Retinal pigment epithelial cell (primary cell): ENCODE measurements at regions not wholly inside any gene's neighbourhood (a gene's known extent, or its start where the extent isn't known, plus 50 kb on each side); places are given as distances from the start of the nearest gene placed in this dataset.

ENCODE experiments used
- DNase-seq: peaks from one replicate; pipeline ENCODE4 v3.0.0-alpha.2; 2010; ENCODE audit warnings: low read depth
- H3K4me3 ChIP-seq: 2 replicates; pipeline ENCODE4 v1.5.1; 2011; ENCODE audit warnings: mild to moderate bottlenecking, low read length, control low read depth, moderate library complexity
- CTCF ChIP-seq: conservative IDR thresholded peaks from 2 replicates; pipeline ENCODE4 v1.5.1; 2011; ENCODE audit warnings: low read depth, low read length, control low read depth, inconsistent platforms

DNA sequence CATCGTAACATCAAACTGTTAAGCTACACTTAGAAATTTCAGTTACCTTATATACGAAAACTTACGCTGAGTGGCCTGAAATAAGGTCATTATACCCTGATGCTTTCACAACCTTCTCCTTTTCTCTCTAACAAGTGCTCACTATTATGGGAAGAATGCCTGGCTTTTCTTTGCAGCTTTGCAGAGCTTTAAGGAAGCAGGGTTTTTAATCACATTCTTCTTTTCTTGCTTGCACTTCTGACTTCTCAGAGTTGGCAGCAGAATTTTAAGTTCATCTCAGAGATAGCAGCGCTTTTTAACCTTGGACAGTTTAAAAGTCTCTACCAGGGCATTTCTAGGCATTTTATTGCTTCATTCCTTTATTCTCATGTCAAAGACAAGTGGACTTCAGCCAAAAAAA lies 285.1 kb downstream of the SPRY2 start:
- no peak for TF ChIP-seq CTCF
- DNase-seq: peak; percentile 44
- H3K4me3 ChIP-seq: no peak overlapping the region

GRCh38 chr13:80054806-80055205 lies 286.1 kb downstream of the SPRY2 start:
- DNase-seq: no peak
- no peak for TF ChIP-seq CTCF
- H3K4me3 ChIP-seq: no peak overlapping the region

DNA sequence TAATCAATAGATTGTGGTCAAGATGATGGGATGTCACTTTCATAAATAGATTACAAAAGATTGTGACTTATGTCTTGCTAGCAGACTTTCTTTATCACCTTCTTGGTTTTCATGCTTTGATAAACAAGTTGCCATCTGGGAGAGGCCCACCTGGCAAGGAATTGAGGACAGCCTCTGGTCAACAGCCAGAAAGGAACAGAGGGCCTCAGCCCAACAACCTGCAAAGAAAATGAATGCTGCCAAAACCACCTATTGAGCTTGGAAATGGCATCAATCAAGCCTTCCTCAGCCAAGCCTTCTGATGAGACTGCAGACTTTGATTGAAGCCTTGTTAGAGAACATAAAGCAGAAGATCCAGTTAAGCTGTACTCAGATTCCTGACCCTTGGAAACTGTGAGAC lies 288.6 kb downstream of the SPRY2 start:
- no peak overlapping the region for H3K4me3 ChIP-seq
- DNase-seq: no peak
- no peak for TF ChIP-seq CTCF

- no peak for TF ChIP-seq CTCF
- no peak for DNase-seq
- H3K4me3 ChIP-seq: no peak overlapping the region
Measured at GRCh38 chr13:80050252-80050651, 290.7 kb downstream of the SPRY2 start.

DNA sequence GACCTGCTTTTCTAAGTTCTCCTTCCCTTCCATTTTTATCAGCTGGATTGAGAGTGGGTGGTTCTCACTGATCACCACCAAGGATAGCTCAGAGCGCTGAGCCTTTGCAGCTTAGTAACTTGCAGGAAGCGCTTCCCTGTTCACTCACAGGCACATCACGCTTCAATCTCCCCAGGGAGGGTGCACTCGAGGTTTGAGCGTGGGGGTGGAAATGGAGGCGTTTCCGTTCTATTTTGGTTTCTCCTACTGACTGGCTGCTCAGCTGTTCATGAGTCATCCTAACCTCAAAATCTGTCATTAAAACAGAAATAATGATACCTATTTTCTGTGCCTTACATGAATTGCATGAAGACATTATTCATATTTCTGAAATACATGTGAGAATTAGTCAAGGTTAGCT lies 292.1 kb downstream of the SPRY2 start:
- no peak for TF ChIP-seq CTCF
- no peak overlapping the region for H3K4me3 ChIP-seq
- peak; percentile 97 for DNase-seq

DNA sequence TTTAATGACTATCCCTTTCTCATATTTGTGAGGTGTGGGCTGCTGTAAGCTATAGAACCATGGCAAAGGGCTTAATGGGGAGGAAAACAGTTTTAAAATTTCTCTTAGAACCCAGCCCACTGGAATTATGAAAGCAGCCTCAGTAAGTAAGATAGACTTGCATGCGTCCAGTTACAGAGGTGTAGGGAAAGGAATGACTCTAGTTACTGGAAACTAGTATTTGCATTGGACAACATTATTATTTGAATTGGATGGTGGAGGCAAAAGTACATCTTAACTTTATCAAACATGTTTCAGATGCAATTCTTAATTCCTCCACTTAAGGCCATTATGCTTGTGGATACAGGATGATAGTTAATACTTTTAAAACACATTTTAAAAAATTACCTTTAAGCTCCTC lies 292.9 kb downstream of the SPRY2 start:
- peak; percentile 43 for DNase-seq
- no peak overlapping the region for H3K4me3 ChIP-seq
- TF ChIP-seq CTCF: no peak

GRCh38 chr13:80047406-80047805 lies 293.5 kb downstream of the SPRY2 start:
- no peak for TF ChIP-seq CTCF
- H3K4me3 ChIP-seq: no peak overlapping the region
- peak; percentile 36 for DNase-seq
